H1 (cell line): ENCODE measurements at regions not wholly inside any gene's neighbourhood (a gene's known extent, or its start where the extent isn't known, plus 50 kb on each side); places are given as distances from the start of the nearest gene placed in this dataset.

Experiments
- CTCF ChIA-PET: fragments of 300-600 bp; sonication (Branson Sonifier 250); formaldehyde crosslinking; loops from one replicate; lab custom pipeline; 2021; ENCODE audit not compliant: partially characterized antibody; lab: Charles Lee
- POLR2A ChIA-PET: fragments of 300-600 bp; sonication (Branson Sonifier 250); formaldehyde crosslinking; loops from one replicate; lab custom pipeline; 2021; ENCODE audit warnings: inconsistent platforms; ENCODE audit not compliant: partially characterized antibody; lab: Charles Lee
- DNase-seq, 2 experiments: peaks; one replicate each; pipeline versions ENCODE4 v3.0.0 to v3.0.0-alpha.2; 2010 to 2022; ENCODE audit warnings: low spot score in 2 of 2, low read depth in 1 of 2, mixed read lengths in 1 of 2
- FAIRE-seq: peaks from 2 replicates; lab custom pipeline; 2011; peaks lifted over from hg19 to GRCh38; lab: Jason Lieb, UNC
- H2AFZ ChIP-seq: 2 replicates; pipeline ENCODE4 v1.8.1; 2012; ENCODE audit warnings: low read length, inconsistent platforms
- H2AK5ac ChIP-seq: 2 replicates; pipeline ENCODE4 v1.6.1; 2013; ENCODE audit warnings: low read depth, low read length
- H2BK120ac ChIP-seq: replicated peaks from 2 replicates; pipeline ENCODE3; 2013; ENCODE audit warnings: low read depth, low read length, inconsistent platforms
- H2BK12ac ChIP-seq: 2 replicates; pipeline ENCODE4 v1.6.1; 2013; ENCODE audit warnings: low read depth, low read length
- H2BK15ac ChIP-seq: 2 replicates; pipeline ENCODE4 v1.6.1; 2013; ENCODE audit warnings: low read length
- H2BK20ac ChIP-seq: 2 replicates; pipeline ENCODE4 v1.6.1; 2013; ENCODE audit warnings: low read length
- H2BK5ac ChIP-seq: 2 replicates; pipeline ENCODE4 v1.6.1; 2013; ENCODE audit warnings: low read depth, low read length
- H3K14ac ChIP-seq: 2 replicates; pipeline ENCODE4 v1.6.1; 2013; ENCODE audit warnings: inconsistent platforms; ENCODE audit not compliant: insufficient read length
- H3K18ac ChIP-seq: 2 replicates; pipeline ENCODE4 v1.6.1; 2013; ENCODE audit warnings: low read length; ENCODE audit errors: extremely low read depth
- H3K23ac ChIP-seq: 2 replicates; pipeline ENCODE4 v1.6.1; 2013; ENCODE audit warnings: inconsistent platforms; ENCODE audit not compliant: insufficient read length
- H3K23me2 ChIP-seq: 2 replicates; pipeline ENCODE4 v1.6.1; 2013; ENCODE audit warnings: low read depth, low read length
- H3K27ac ChIP-seq: 2 replicates; pipeline ENCODE4 v1.6.1; 2011; ENCODE audit warnings: low read depth, low read length, inconsistent platforms
- H3K27me3 ChIP-seq, 4 experiments: replicated peaks in 1 of 4; 1 replicate in 1 of 4; 2 replicates in 3 of 4; pipeline versions ENCODE4 v1.6.1 to v1.8.1; 2011 to 2013; ENCODE audit warnings: low read length in 3 of 4, mild to moderate bottlenecking in 3 of 4, inconsistent platforms in 2 of 4, mixed read lengths in 2 of 4, moderate library complexity in 1 of 4; ENCODE audit not compliant: control insufficient read depth in 3 of 4, insufficient read depth in 3 of 4; ENCODE audit errors: extremely low read depth in 1 of 4
- H3K36me3 ChIP-seq, 4 experiments: 2 replicates each; pipeline versions ENCODE4 v1.6.1 to v1.8.1; 2011 to 2013; ENCODE audit warnings: mild to moderate bottlenecking in 4 of 4, low read length in 3 of 4, moderate library complexity in 2 of 4, control low read depth in 1 of 4, inconsistent platforms in 1 of 4; ENCODE audit not compliant: insufficient read depth in 4 of 4, control insufficient read depth in 2 of 4
- H3K4ac ChIP-seq: replicated peaks from 2 replicates; pipeline ENCODE3; 2013; ENCODE audit warnings: low read length, low read depth, mixed read lengths, inconsistent platforms; ENCODE audit not compliant: insufficient read length
- H3K4me1 ChIP-seq, 4 experiments: replicated peaks in 1 of 4; 1 replicate in 1 of 4; 2 replicates in 3 of 4; pipeline versions ENCODE4 v1.6.1 to v1.8.1; 2011 to 2013; ENCODE audit warnings: low read length in 3 of 4, inconsistent platforms in 2 of 4, mixed read lengths in 1 of 4; ENCODE audit not compliant: insufficient read depth in 4 of 4, control insufficient read depth in 3 of 4
- H3K4me2 ChIP-seq, 2 experiments: 2 replicates each; pipeline versions ENCODE4 v1.6.1 to v1.8.1; 2011 to 2013; ENCODE audit warnings: low read depth in 2 of 2, low read length in 2 of 2, control low read depth in 1 of 2, inconsistent platforms in 1 of 2, mild to moderate bottlenecking in 1 of 2; ENCODE audit not compliant: insufficient read depth in 1 of 2
- H3K4me3 ChIP-seq, 4 experiments: fragments of 200-600, 300-600 bp in 1 of 4; sonication (generic), shearing (Covaris generic), sonication (Bioruptor Twin) in 1 of 4; 2 replicates each; pipeline versions ENCODE4 v1.5.1 to v1.8.1; 2011 to 2016; ENCODE audit warnings: low read length in 4 of 4, low read depth in 3 of 4, control low read depth in 2 of 4, inconsistent platforms in 2 of 4, mild to moderate bottlenecking in 2 of 4, mixed read lengths in 1 of 4, moderate library complexity in 1 of 4; ENCODE audit not compliant: insufficient read depth in 2 of 4; ENCODE audit errors: extremely low read depth in 1 of 4
- H3K56ac ChIP-seq: replicated peaks from 2 replicates; pipeline ENCODE3; 2013; ENCODE audit warnings: low read depth, mild to moderate bottlenecking, mixed read lengths, low read length, inconsistent platforms; ENCODE audit not compliant: insufficient read length
- H3K79me1 ChIP-seq: 2 replicates; pipeline ENCODE4 v1.6.1; 2013; ENCODE audit warnings: low read depth, low read length, control low read depth
- H3K79me2 ChIP-seq, 2 experiments: 2 replicates each; pipeline versions ENCODE4 v1.6.1 to v1.8.1; 2012 to 2013; ENCODE audit warnings: low read length in 2 of 2, mild to moderate bottlenecking in 2 of 2, inconsistent platforms in 1 of 2; ENCODE audit not compliant: insufficient read depth in 2 of 2, control insufficient read depth in 1 of 2
- H3K9ac ChIP-seq, 4 experiments: replicated peaks in 1 of 4; 1 replicate in 1 of 4; 2 replicates in 3 of 4; pipeline versions ENCODE4 v1.6.1 to v1.8.1; 2011 to 2013; ENCODE audit warnings: low read depth in 3 of 4, low read length in 3 of 4, control low read depth in 2 of 4, mild to moderate bottlenecking in 2 of 4, moderate library complexity in 2 of 4, inconsistent platforms in 1 of 4; ENCODE audit errors: extremely low read depth in 1 of 4
- H3K9me3 ChIP-seq, 2 experiments: 2 replicates each; pipeline versions ENCODE4 v1.6.1 to v1.8.1; 2012 to 2013; ENCODE audit warnings: mild to moderate bottlenecking in 2 of 2, moderate library complexity in 2 of 2, control low read depth in 1 of 2, inconsistent platforms in 1 of 2, low read depth in 1 of 2, low read length in 1 of 2, mixed read lengths in 1 of 2; ENCODE audit not compliant: insufficient read depth in 2 of 2
- H4K20me1 ChIP-seq, 2 experiments: replicated peaks in 1 of 2; 2 replicates each; pipeline versions ENCODE3 to v1.8.1; 2011 to 2013; ENCODE audit warnings: inconsistent platforms in 2 of 2, low read length in 2 of 2, mild to moderate bottlenecking in 1 of 2; ENCODE audit not compliant: insufficient read depth in 2 of 2, control insufficient read depth in 1 of 2
- H4K5ac ChIP-seq: 2 replicates; pipeline ENCODE4 v1.6.1; 2013; ENCODE audit warnings: low read length, low read depth, mixed read lengths, inconsistent platforms; ENCODE audit not compliant: insufficient read length
- H4K8ac ChIP-seq: 2 replicates; pipeline ENCODE4 v1.8.0; 2013; ENCODE audit warnings: mild to moderate bottlenecking, moderate library complexity, low read length, inconsistent platforms; ENCODE audit not compliant: insufficient read depth; ENCODE audit errors: extremely low read depth
- H4K91ac ChIP-seq: replicated peaks from 2 replicates; pipeline ENCODE3; 2013; ENCODE audit warnings: low read length, mixed read lengths, inconsistent platforms; ENCODE audit not compliant: insufficient read length
- ASH2L ChIP-seq: fragments of 200-600, 300-600 bp; sonication (generic); IDR thresholded peaks from one replicate; pipeline ENCODE4 v1.7.1; 2017; ENCODE audit warnings: low read length
- CREB1 ChIP-seq: IDR thresholded peaks from 2 replicates; pipeline ENCODE4 v1.6.1; 2012; ENCODE audit warnings: inconsistent platforms
- KDM1A ChIP-seq: fragments of 200-600, 300-600 bp; sonication (generic); IDR thresholded peaks from 2 replicates; pipeline ENCODE4 v1.7.1; 2016; ENCODE audit warnings: mild to moderate bottlenecking, low read length, borderline replicate concordance
- POLR2A ChIP-seq, 2 experiments: IDR thresholded peaks; 1 replicate in 1 of 2; 2 replicates in 1 of 2; pipeline ENCODE4 v1.6.1; 2011; ENCODE audit warnings: low read depth in 2 of 2, low read length in 2 of 2, mild to moderate bottlenecking in 2 of 2; ENCODE audit errors: control extremely low read depth in 1 of 2
- SIN3A ChIP-seq, 2 experiments: IDR thresholded peaks in 1 of 2; conservative IDR thresholded peaks in 1 of 2; 2 replicates each; pipeline ENCODE4 v1.6.1; 2011 to 2012; ENCODE audit warnings: low read length in 2 of 2, improper control_type of control experiment in 1 of 2, low read depth in 1 of 2, mild to moderate bottlenecking in 1 of 2
- SIRT6 ChIP-seq: IDR thresholded peaks from one replicate; pipeline ENCODE4 v1.7.1; 2012; ENCODE audit warnings: low read length, inconsistent platforms
- SP1 ChIP-seq: IDR thresholded peaks from 2 replicates; pipeline ENCODE4 v1.6.1; 2011; ENCODE audit warnings: low read depth, low read length
- USF2 ChIP-seq: IDR thresholded peaks from 2 replicates; pipeline ENCODE4 v1.6.1; 2011; ENCODE audit warnings: low read length, improper control_type of control experiment
- YY1 ChIP-seq: IDR thresholded peaks from 2 replicates; pipeline ENCODE4 v1.6.1; 2011; ENCODE audit warnings: low read depth, mild to moderate bottlenecking, low read length
- WGBS, 2 experiments: shearing (Covaris generic) in 1 of 2; methylation state at CpG; one replicate each; pipeline versions ENCODE4 v1.1.6 to v1.1.7; 2013 to 2015; ENCODE audit warnings: low lambda C conversion rate in 2 of 2, mixed read lengths in 2 of 2, inconsistent platforms in 1 of 2, low coverage in 1 of 2, missing lambda C conversion rate in 1 of 2; ENCODE audit not compliant: insufficient replicate concordance in 2 of 2, insufficient coverage in 1 of 2, insufficient read length in 1 of 2; ENCODE audit errors: extremely low coverage in 1 of 2, missing lambda C conversion rate in 1 of 2; 5-methylcytosine and 5-hydroxymethylcytosine counted together

GRCh38 chr1:37265156-37265555 lies 209.2 kb upstream of the ZC3H12A start:
- Histone ChIP-seq H4K8ac (no peak overlapping the region), H3K4me1 (peaks cover 0 to 13% (median 5%) of the 10 kb centered on the region in 4 experiments; a peak in 4 of 7 replicates), H3K27ac (no peak overlapping the region), H3K4ac (no peak overlapping the region), H3K27me3 (no peaks in the 10 kb centered on the region; a peak in 2 of 7 replicates), H2BK5ac (no peak overlapping the region; the same call in 1 of the 2 replicates), H2AK5ac (no peak overlapping the region), H4K20me1 (no peaks in the 10 kb centered on the region), H4K5ac (no peak overlapping the region), H3K9ac (no peak overlapping the region), H3K79me1 (no peaks in the 10 kb centered on the region), H3K18ac (no peak overlapping the region), H4K91ac (no peak overlapping the region), H3K23ac (no peak overlapping the region), H3K9me3 (no peaks in the 10 kb centered on the region), H2AFZ (no peak overlapping the region), H3K36me3 (no peaks in the 10 kb centered on the region), H2BK120ac (no peak overlapping the region), H3K56ac (no peak overlapping the region), H3K4me3 (no peak overlapping the region), H2BK15ac (no peak overlapping the region), H2BK12ac (no peak overlapping the region), H3K23me2 (no peaks in the 10 kb centered on the region), H2BK20ac (0 out of 2 replicates have a peak overlapping the region, but pooled peaks have one; percentile 27), H3K4me2 (no peak overlapping the region), H3K14ac (no peak overlapping the region), H3K79me2 (no peaks in the 10 kb centered on the region)
- ChIA-PET CTCF (interaction anchor here (1.0 to 2.7 kb wide), 6 partner anchors 8 to 169 kb away, joined by 4 to 14 read pairs (median 6); no protein-coding TSS in a partner anchor), POLR2A (interaction anchor here (1.2 kb wide), 1 partner anchor 10 kb away, joined by 3 read pairs; no protein-coding TSS in a partner anchor)
- no peak for FAIRE-seq
- DNase-seq, result no peak
- 70% methylated on average over 3 of the region's 3 CpGs; no CpG with 5 or more reads in 1 of the 2 experiments for WGBS, 2 experiments
- no peak for TF ChIP-seq SIRT6
- no peak for TF ChIP-seq POLR2A (IDR thresholded peaks at IDR 0.05; ENCODE audit: control extremely low read depth in 1 of 2, low read depth in 2 of 2, low read length in 2 of 2)
- TF ChIP-seq KDM1A, result no peak
- TF ChIP-seq SP1, result no peak
- no peak for TF ChIP-seq ASH2L
- TF ChIP-seq YY1, result no peak
- TF ChIP-seq CREB1, result no peak
- TF ChIP-seq SIN3A (conservative IDR thresholded peaks at IDR 0.05 in 1 of 2, IDR thresholded peaks at IDR 0.05 in 1 of 2; ENCODE audit: low read depth in 1 of 2, low read length in 2 of 2), result no peak
- no peak for TF ChIP-seq USF2
